ENCODE measurements at regions not wholly inside any gene's neighbourhood (a gene's known extent, or its start where the extent isn't known, plus 50 kb on each side); places are given as distances from the start of the nearest gene placed in this dataset.

DNA sequence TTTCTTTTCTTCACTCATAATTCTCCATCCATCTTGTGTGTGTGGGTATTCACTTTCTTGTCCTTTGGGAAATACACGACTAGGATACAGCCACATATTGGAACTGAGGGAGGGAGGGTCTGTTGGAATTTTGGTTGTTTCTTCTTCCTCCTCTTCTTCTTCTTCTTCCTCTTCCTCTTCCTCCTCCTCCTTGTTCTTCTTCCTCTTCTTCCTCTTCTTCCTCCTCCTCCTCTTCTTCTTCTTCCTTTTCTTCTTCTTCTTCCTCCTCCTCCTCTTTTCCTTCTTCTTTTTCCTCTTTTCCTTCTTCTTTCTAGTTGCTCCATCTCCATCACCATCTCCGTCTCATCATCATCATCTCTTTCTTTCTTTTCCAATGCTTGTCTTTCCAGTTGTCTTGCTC is 1307.3 kb upstream of the ZEB2 start:
- Histone ChIP-seq H3K4me1 (ENCODE audit: control insufficient read depth in 5 of 5, insufficient read depth in 5 of 5, low read length in 5 of 5) (no peaks in the 10 kb centered on the region), H3K27ac (ENCODE audit: low read depth, low read length) (no peak overlapping the region), H3K9me3 (ENCODE audit: control insufficient read depth in 5 of 5, low read length in 5 of 5) (no peaks in the 10 kb centered on the region), H3K36me3 (ENCODE audit: control insufficient read depth in 5 of 5, insufficient read depth in 5 of 5, low read length in 5 of 5) (no peaks in the 10 kb centered on the region), H3K27me3 (ENCODE audit: control insufficient read depth in 5 of 5, insufficient read depth in 4 of 5, low read length in 5 of 5) (no peaks in the 10 kb centered on the region), H3K9ac (ENCODE audit: low read length in 5 of 5) (no peak overlapping the region), H3K4me3 (ENCODE audit: low read depth in 1 of 5, low read length in 5 of 5) (no peak overlapping the region)

DNA sequence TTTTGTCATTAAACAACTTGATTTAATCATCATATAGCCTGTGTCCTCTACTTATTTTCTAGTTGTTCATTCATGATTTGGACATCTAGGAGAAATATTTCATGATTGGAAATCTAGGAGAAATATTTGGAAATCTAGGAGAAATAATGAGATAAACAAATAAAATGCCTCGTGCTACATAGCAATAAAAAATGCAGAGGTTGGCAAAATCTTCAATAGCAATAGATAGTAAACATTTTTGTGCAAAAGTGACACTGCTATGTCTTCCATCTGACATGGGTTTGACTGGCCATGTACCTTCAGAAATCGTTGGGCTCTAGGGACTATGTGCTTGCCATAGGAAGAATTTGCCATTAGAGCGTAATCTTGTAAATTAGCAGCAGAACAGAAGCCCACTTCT is 1304.5 kb upstream of the ZEB2 start:
- Histone ChIP-seq H3K9me3 (ENCODE audit: control insufficient read depth in 5 of 5, low read length in 5 of 5) (no peaks in the 10 kb centered on the region), H3K4me1 (ENCODE audit: control insufficient read depth in 5 of 5, insufficient read depth in 5 of 5, low read length in 5 of 5) (no peaks in the 10 kb centered on the region), H3K9ac (ENCODE audit: low read length in 5 of 5) (no peak overlapping the region), H3K27ac (ENCODE audit: low read depth, low read length) (no peak overlapping the region), H3K36me3 (ENCODE audit: control insufficient read depth in 5 of 5, insufficient read depth in 5 of 5, low read length in 5 of 5) (no peaks in the 10 kb centered on the region), H3K27me3 (ENCODE audit: control insufficient read depth in 5 of 5, insufficient read depth in 4 of 5, low read length in 5 of 5) (no peaks in the 10 kb centered on the region), H3K4me3 (ENCODE audit: low read depth in 1 of 5, low read length in 5 of 5) (no peak overlapping the region)

DNA sequence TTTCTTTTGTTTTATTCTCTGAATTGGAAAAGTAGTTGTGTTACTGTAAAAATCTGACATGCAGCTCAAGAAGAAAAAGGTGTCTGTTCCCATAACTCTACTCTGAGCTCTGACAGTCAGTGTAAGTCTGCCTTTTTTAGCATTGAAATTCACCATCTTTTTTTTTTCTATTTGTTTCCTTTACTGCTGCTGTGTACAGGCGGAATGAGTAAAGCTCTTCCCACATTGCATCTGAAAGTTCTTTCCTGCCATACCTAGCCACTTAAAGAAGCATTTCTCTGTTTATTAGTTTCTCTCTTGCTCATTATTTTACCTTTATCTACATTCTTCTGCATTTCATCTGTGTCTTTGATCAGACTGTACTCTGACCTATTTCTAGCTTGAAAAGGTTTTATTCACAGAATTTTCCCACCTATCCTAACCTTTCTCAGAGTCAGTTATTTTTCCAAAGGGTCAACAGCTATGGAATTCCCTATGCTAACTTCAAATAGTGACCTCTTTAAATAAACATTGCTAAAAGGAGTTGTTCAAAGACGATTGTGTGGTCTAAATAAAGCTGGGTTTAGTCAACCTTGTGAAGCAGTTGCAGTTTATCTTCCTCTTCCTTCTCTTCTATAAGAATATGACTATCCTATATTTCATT is 1303.1 kb upstream of the ZEB2 start:
- Histone ChIP-seq H3K27me3 (ENCODE audit: control insufficient read depth in 5 of 5, insufficient read depth in 4 of 5, low read length in 5 of 5) (no peaks in the 10 kb centered on the region), H3K4me3 (ENCODE audit: low read depth in 1 of 5, low read length in 5 of 5) (no peak overlapping the region), H3K36me3 (ENCODE audit: control insufficient read depth in 5 of 5, insufficient read depth in 5 of 5, low read length in 5 of 5) (no peaks in the 10 kb centered on the region), H3K27ac (ENCODE audit: low read depth, low read length) (no peak overlapping the region), H3K4me1 (ENCODE audit: control insufficient read depth in 5 of 5, insufficient read depth in 5 of 5, low read length in 5 of 5) (no peaks in the 10 kb centered on the region), H3K9ac (ENCODE audit: low read length in 5 of 5) (no peak overlapping the region), H3K9me3 (ENCODE audit: control insufficient read depth in 5 of 5, low read length in 5 of 5) (no peaks in the 10 kb centered on the region)

DNA sequence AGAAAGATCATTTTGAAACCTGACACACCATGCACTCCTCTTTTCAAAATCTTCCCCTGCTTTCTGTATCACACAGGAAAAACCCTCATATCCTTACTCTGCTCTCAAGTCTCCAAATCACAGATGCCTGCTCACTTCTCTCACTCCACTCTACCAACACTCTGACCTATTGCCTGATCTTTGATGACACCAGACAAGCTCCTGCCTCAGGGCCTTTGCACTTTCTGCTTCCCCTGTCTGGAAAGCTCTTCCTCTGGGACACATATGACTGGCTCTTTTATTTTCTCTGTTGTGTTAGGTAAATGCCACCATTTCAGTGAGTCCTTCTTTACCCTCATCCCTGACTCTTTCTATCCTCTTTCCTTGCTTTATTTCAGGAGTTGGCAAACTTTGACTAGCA is 1300.7 kb upstream of the ZEB2 start:
- Histone ChIP-seq H3K4me3 (ENCODE audit: low read depth in 1 of 5, low read length in 5 of 5) (no peak overlapping the region), H3K27ac (ENCODE audit: low read depth, low read length) (no peak overlapping the region), H3K27me3 (ENCODE audit: control insufficient read depth in 5 of 5, insufficient read depth in 4 of 5, low read length in 5 of 5) (no peaks in the 10 kb centered on the region), H3K9ac (ENCODE audit: low read length in 5 of 5) (no peak overlapping the region), H3K9me3 (ENCODE audit: control insufficient read depth in 5 of 5, low read length in 5 of 5) (no peaks in the 10 kb centered on the region), H3K4me1 (ENCODE audit: control insufficient read depth in 5 of 5, insufficient read depth in 5 of 5, low read length in 5 of 5) (peaks cover 0 to 12% (median 0%) of the 10 kb centered on the region in 5 donors), H3K36me3 (ENCODE audit: control insufficient read depth in 5 of 5, insufficient read depth in 5 of 5, low read length in 5 of 5) (no peaks in the 10 kb centered on the region)

DNA sequence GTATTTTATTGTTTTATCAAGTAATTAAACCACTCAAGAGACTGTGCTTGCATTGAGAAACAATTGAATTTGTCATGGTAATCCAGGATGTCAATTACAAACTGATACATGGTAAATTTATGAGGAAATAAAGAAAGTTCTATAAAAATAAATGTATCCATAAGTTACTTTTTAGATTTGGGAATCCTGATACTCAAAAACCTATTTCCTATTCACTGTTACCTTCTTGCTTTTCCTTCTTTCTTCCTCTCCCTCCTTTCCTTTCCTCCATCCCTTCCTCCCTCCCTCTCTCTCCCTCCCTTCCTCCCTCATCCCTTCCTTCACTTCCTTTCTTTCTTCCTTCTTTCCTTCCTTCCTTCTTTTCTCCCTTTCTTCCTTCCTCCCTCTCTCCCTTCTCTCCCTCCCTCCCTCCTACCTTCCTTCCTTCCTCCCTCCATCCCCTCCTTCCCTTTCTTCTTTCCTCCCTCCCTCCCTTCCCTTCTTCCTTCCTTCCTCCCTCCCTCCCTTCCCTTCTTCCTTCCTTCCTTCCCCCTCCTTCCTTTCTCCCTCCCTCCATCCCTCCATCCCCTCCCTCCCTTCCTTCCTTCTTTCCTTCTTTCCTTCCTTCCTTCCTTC is 1299.1 kb upstream of the ZEB2 start:
- H3K4me3 ChIP-seq (ENCODE audit: low read depth in 1 of 5, low read length in 5 of 5) = no peak overlapping the region

DNA sequence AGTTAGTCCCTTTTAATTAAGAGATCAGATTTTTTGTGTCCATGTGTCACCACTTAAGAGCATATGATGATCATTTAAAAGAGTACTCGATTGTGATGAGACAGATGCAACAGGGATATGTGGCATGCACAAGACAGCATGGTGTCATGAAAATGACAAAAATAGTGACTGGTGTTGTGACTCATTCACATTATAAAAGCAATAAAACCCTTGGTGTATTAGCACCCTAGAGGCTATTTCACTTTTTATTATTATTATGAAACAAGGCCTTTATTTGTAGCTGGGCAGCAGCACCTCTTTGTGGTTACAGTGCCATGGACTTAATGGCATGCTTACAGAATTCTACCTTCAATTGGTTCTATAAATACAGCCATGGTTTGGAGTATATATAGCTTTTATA is 1296.0 kb upstream of the ZEB2 start:
- Histone ChIP-seq H3K4me3 (ENCODE audit: low read depth in 1 of 5, low read length in 5 of 5) (no peak overlapping the region), H3K27ac (ENCODE audit: low read depth, low read length) (no peak overlapping the region), H3K4me1 (ENCODE audit: control insufficient read depth in 5 of 5, insufficient read depth in 5 of 5, low read length in 5 of 5) (peaks cover 0 to 22% (median 8%) of the 10 kb centered on the region in 5 donors), H3K9ac (ENCODE audit: low read length in 5 of 5) (no peak overlapping the region), H3K9me3 (ENCODE audit: control insufficient read depth in 5 of 5, low read length in 5 of 5) (no peaks in the 10 kb centered on the region), H3K27me3 (ENCODE audit: control insufficient read depth in 5 of 5, insufficient read depth in 4 of 5, low read length in 5 of 5) (no peaks in the 10 kb centered on the region), H3K36me3 (ENCODE audit: control insufficient read depth in 5 of 5, insufficient read depth in 5 of 5, low read length in 5 of 5) (no peaks in the 10 kb centered on the region)

More for the DNA sequence above, 1299.1 kb upstream of the ZEB2 start:
- Histone ChIP-seq H3K4me1 (ENCODE audit: control insufficient read depth in 5 of 5, insufficient read depth in 5 of 5, low read length in 5 of 5) (peaks cover 0 to 12% (median 0%) of the 10 kb centered on the region in 5 donors), H3K27ac (ENCODE audit: low read depth, low read length) (no peak overlapping the region), H3K9me3 (ENCODE audit: control insufficient read depth in 5 of 5, low read length in 5 of 5) (no peaks in the 10 kb centered on the region), H3K9ac (ENCODE audit: low read length in 5 of 5) (no peak overlapping the region), H3K36me3 (ENCODE audit: control insufficient read depth in 5 of 5, insufficient read depth in 5 of 5, low read length in 5 of 5) (no peaks in the 10 kb centered on the region), H3K27me3 (ENCODE audit: control insufficient read depth in 5 of 5, insufficient read depth in 4 of 5, low read length in 5 of 5) (no peaks in the 10 kb centered on the region)

DNA sequence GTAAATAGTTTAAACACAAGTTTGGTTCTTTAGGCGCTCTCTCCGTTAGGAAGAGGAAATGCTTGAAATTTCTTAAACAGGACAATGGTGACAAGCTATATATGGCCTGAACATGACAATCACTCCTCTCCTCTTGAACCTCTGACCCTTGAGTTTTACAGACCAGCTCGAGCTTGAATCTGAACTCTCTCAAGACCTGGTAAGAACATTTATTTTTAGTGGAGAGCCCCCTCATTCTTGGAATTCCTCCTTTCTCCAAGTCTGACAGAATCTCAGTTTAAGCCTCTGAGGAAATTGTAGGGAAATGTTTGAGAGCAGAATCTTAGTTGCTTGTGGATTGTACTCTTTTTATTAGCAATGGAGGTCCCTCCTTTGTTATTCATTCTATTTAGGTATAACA is 1293.6 kb upstream of the ZEB2 start:
- Histone ChIP-seq H3K4me1 (ENCODE audit: control insufficient read depth in 5 of 5, insufficient read depth in 5 of 5, low read length in 5 of 5) (peaks cover 0 to 22% (median 8%) of the 10 kb centered on the region in 5 donors), H3K9me3 (ENCODE audit: control insufficient read depth in 5 of 5, low read length in 5 of 5) (no peaks in the 10 kb centered on the region), H3K27ac (ENCODE audit: low read depth, low read length) (no peak overlapping the region)

DNA sequence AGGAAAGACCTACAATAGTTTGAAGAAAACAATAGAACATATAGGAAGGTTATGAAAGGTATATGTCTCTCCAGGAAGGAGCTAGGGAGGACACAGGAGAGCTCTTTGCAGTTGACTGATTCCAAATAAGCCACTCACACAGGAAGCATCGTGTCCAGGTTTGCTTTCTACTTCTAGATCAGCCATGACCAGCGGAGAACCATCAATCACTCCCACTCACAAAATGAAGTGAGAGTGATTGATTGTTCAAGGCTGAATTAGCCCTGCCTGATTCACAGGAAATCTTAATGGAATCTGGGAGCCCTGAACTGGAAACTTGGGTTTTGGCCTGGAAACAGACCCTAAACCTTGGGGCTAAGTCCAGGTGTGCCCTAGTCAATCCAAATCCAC is 1292.2 kb upstream of the ZEB2 start:
- Histone ChIP-seq H3K9me3 (ENCODE audit: control insufficient read depth in 5 of 5, low read length in 5 of 5) (no peaks in the 10 kb centered on the region), H3K9ac (ENCODE audit: low read length in 5 of 5) (no peak overlapping the region), H3K27me3 (ENCODE audit: control insufficient read depth in 5 of 5, insufficient read depth in 4 of 5, low read length in 5 of 5) (no peaks in the 10 kb centered on the region), H3K4me1 (ENCODE audit: control insufficient read depth in 5 of 5, insufficient read depth in 5 of 5, low read length in 5 of 5) (peaks cover 0 to 22% (median 8%) of the 10 kb centered on the region in 5 donors), H3K36me3 (ENCODE audit: control insufficient read depth in 5 of 5, insufficient read depth in 5 of 5, low read length in 5 of 5) (no peaks in the 10 kb centered on the region), H3K27ac (ENCODE audit: low read depth, low read length) (no peak overlapping the region), H3K4me3 (ENCODE audit: low read depth in 1 of 5, low read length in 5 of 5) (no peak overlapping the region)

More for the DNA sequence above, 1293.6 kb upstream of the ZEB2 start:
- Histone ChIP-seq H3K36me3 (ENCODE audit: control insufficient read depth in 5 of 5, insufficient read depth in 5 of 5, low read length in 5 of 5) (no peaks in the 10 kb centered on the region), H3K27me3 (ENCODE audit: control insufficient read depth in 5 of 5, insufficient read depth in 4 of 5, low read length in 5 of 5) (no peaks in the 10 kb centered on the region), H3K4me3 (ENCODE audit: low read depth in 1 of 5, low read length in 5 of 5) (no peak overlapping the region), H3K9ac (ENCODE audit: low read length in 5 of 5) (no peak overlapping the region)

DNA sequence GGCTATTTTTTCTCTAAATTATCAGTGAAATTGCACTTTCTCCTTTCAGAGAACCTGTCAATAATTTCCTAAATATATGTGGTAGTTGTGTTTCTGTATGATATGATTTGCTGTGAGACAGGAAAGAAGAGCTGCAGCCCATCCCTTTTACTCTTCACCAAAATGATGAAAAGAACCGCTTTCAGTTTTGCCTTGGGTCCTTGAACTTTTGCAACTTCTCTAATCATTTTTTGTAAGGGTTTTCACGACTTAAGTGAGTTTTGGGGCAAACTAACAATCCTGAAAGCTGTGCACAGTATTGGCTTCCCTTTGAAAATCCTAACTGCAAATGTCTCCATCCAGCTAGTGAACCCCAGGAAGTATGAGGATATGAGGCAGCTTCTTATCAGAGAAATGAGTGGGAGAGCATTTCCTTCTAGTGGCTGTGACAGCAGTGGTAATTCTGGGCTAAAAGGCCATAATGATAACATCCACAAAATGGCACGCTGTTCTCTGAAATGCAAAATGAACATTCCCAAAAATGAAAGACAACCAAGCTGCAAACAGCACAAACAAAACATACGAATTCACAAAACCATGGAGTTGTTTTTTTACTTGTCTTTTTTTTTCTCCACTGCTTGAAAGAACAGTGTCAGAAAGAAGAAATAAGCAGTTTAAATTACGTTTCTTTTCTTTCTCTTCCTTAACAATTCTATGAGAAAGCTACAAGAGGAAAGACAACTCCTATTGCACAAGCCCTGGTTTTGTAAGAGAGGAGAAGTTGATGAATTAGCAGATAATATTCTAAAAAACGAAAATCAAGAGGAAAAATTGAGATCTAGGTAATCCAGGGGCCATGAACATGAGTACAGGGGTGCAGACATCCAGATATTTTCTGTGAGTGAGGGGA is 1291.6 kb upstream of the ZEB2 start:
- Histone ChIP-seq H3K27ac (ENCODE audit: low read depth, low read length) (no peak overlapping the region), H3K27me3 (ENCODE audit: control insufficient read depth in 5 of 5, insufficient read depth in 4 of 5, low read length in 5 of 5) (no peaks in the 10 kb centered on the region), H3K4me1 (ENCODE audit: control insufficient read depth in 5 of 5, insufficient read depth in 5 of 5, low read length in 5 of 5) (peaks cover 0 to 16% (median 8%) of the 10 kb centered on the region in 5 donors), H3K36me3 (ENCODE audit: control insufficient read depth in 5 of 5, insufficient read depth in 5 of 5, low read length in 5 of 5) (no peaks in the 10 kb centered on the region), H3K4me3 (ENCODE audit: low read depth in 1 of 5, low read length in 5 of 5) (peak overlapping the region in 1 of 5 donors; percentile 27), H3K9me3 (ENCODE audit: control insufficient read depth in 5 of 5, low read length in 5 of 5) (no peaks in the 10 kb centered on the region), H3K9ac (ENCODE audit: low read length in 5 of 5) (no peak overlapping the region)

DNA sequence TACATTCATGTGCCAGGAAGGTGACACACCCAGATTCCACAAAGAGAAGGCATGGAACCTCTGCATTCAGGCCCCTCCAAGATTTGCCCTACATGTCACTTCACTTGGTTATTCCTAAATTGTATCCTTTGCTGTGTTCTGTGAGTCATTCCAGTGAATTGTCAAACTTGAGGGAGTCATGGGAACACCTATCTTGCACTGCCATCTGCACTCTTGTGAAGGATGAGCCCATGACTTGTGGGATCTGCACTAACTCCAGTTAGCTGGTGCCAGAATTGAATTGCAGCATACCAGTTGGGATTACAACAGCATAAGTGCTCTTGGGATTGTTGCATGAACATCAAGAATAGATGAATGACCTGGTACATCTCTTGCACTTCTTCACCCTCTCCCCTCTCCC is 1288.0 kb upstream of the ZEB2 start:
- H3K9me3 ChIP-seq (ENCODE audit: control insufficient read depth in 5 of 5, low read length in 5 of 5) = no peaks in the 10 kb centered on the region
- H3K36me3 ChIP-seq (ENCODE audit: control insufficient read depth in 5 of 5, insufficient read depth in 5 of 5, low read length in 5 of 5) = no peaks in the 10 kb centered on the region
- no peak overlapping the region for H3K9ac ChIP-seq (ENCODE audit: low read length in 5 of 5)
- H3K4me1 ChIP-seq (ENCODE audit: control insufficient read depth in 5 of 5, insufficient read depth in 5 of 5, low read length in 5 of 5) = peaks cover 0 to 10% (median 8%) of the 10 kb centered on the region in 5 donors
- H3K4me3 ChIP-seq (ENCODE audit: low read depth in 1 of 5, low read length in 5 of 5) = no peak overlapping the region
- no peaks in the 10 kb centered on the region for H3K27me3 ChIP-seq (ENCODE audit: control insufficient read depth in 5 of 5, insufficient read depth in 4 of 5, low read length in 5 of 5)
- H3K27ac ChIP-seq (ENCODE audit: low read depth, low read length) = no peak overlapping the region
